Muscle layer of duodenum (tissue), 2 donors: ENCODE measurements at regions not wholly inside any gene's neighbourhood (a gene's known extent, or its start where the extent isn't known, plus 50 kb on each side); places are given as distances from the start of the nearest gene placed in this dataset.

Experiments
- H3K27ac ChIP-seq: one replicate; pipeline ENCODE4 v1.7.0; 2013; ENCODE audit warnings: mild to moderate bottlenecking, low read length
- H3K27me3 ChIP-seq: one replicate; pipeline ENCODE4 v1.7.0; 2013; ENCODE audit warnings: low read depth, mild to moderate bottlenecking, control low read depth, low read length
- H3K36me3 ChIP-seq, 2 donors: one replicate each; pipeline ENCODE4 v1.7.0; 2013; ENCODE audit warnings: low read length in 2 of 2, control low read depth in 1 of 2, mild to moderate bottlenecking in 1 of 2; ENCODE audit not compliant: insufficient read depth in 2 of 2, control insufficient read depth in 1 of 2
- H3K4me1 ChIP-seq, 2 donors: one replicate each; pipeline ENCODE4 v1.7.0; 2013; ENCODE audit warnings: low read length in 2 of 2, mild to moderate bottlenecking in 2 of 2, control low read depth in 1 of 2, moderate library complexity in 1 of 2; ENCODE audit not compliant: insufficient read depth in 2 of 2, control insufficient read depth in 1 of 2
- H3K4me3 ChIP-seq, 2 donors: one replicate each; pipeline ENCODE4 v1.7.0; 2013; ENCODE audit warnings: low read length in 2 of 2, low read depth in 1 of 2, mild to moderate bottlenecking in 1 of 2
- H3K9me3 ChIP-seq, 2 donors: one replicate each; pipeline ENCODE4 v1.7.0; 2013; ENCODE audit warnings: low read length in 2 of 2, control low read depth in 1 of 2, mild to moderate bottlenecking in 1 of 2; ENCODE audit not compliant: control insufficient read depth in 1 of 2
- donor health status: healthy.

DNA sequence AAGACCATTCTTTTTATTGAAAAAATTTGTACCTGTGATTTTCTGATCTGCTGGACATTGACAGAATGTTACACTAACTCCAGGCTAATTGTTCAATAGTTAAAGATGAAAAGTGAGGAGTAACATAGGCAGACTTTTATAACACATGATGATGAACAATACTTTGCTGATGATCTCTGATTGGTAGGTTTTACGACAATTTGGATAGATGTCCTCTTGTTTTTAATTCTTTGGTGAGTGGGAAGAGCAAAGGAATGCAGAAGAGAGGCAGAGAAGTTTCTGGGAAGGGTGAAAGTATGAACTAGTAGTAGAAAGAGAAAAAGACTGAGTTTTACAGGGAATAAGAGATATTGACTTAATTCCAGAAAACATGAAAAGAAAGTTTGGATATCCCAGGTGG, 267.3 kb upstream of the HAND2 start:
- H3K4me1 ChIP-seq: peaks cover 0 to 4% of the 10 kb centered on the region in 2 donors
- no peaks in the 10 kb centered on the region for H3K9me3 ChIP-seq
- H3K27me3 ChIP-seq: no peaks in the 10 kb centered on the region
- H3K4me3 ChIP-seq: no peak overlapping the region
- H3K27ac ChIP-seq: no peak overlapping the region
- no peaks in the 10 kb centered on the region for H3K36me3 ChIP-seq

DNA sequence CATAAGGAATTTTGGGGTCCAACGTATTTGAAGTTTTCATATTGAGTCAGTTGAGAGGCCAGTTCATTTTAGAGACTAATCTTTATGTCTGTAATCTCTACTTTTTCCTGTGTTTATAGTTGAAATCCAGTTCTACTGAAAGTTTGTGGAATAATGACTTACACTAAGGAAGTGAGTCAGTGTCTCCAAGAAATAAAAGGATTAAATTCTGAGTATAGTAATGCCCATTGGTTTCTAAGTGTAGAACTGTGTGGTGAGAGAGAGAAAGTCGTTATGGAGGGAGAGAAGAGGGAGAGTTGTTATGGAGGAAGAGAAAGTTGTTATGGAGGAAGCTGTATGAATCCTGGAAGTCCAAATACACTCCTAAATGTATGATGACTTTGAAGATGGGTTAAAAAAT, 264.6 kb upstream of the HAND2 start:
- no peaks in the 10 kb centered on the region for H3K27me3 ChIP-seq
- no peak overlapping the region for H3K4me3 ChIP-seq
- no peaks in the 10 kb centered on the region for H3K36me3 ChIP-seq
- H3K9me3 ChIP-seq: no peaks in the 10 kb centered on the region
- no peak overlapping the region for H3K27ac ChIP-seq
- H3K4me1 ChIP-seq: no peaks in the 10 kb centered on the region

GRCh38 chr4:173793937-173794510, 264.0 kb upstream of the HAND2 start:
- H3K27ac ChIP-seq: no peak overlapping the region
- no peaks in the 10 kb centered on the region for H3K27me3 ChIP-seq
- H3K4me3 ChIP-seq: no peak overlapping the region
- H3K36me3 ChIP-seq: no peaks in the 10 kb centered on the region
- H3K9me3 ChIP-seq: no peaks in the 10 kb centered on the region
- no peaks in the 10 kb centered on the region for H3K4me1 ChIP-seq

DNA sequence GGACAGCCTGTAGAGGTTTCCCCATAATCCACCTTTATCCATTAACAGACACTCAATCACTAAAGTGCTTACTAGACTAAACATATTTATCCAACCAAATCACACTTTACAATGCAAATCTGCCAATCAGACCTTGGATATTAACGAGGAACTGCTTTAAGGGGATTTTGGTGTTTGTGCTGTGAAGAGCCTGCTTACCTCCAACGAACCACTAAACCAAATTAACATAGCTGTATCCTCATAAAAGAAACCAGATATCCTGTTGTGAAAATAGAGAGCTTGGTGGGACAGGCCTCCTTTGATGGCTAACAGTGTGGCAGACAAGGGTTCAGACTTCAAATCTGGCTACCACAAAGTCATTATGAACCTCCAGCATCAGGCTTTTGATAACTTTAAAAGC, 252.6 kb upstream of the HAND2 start:
- H3K27ac ChIP-seq: no peak overlapping the region
- no peaks in the 10 kb centered on the region for H3K36me3 ChIP-seq
- no peaks in the 10 kb centered on the region for H3K4me1 ChIP-seq
- H3K27me3 ChIP-seq: no peaks in the 10 kb centered on the region
- no peak overlapping the region for H3K4me3 ChIP-seq
- no peaks in the 10 kb centered on the region for H3K9me3 ChIP-seq

GRCh38 chr4:173777921-173778320, 247.9 kb upstream of the HAND2 start:
- Histone ChIP-seq H3K27ac (no peak overlapping the region), H3K9me3 (peaks cover 0 to 8% of the 10 kb centered on the region in 2 donors), H3K36me3 (no peaks in the 10 kb centered on the region), H3K4me3 (no peak overlapping the region), H3K27me3 (no peaks in the 10 kb centered on the region), H3K4me1 (no peaks in the 10 kb centered on the region)

DNA sequence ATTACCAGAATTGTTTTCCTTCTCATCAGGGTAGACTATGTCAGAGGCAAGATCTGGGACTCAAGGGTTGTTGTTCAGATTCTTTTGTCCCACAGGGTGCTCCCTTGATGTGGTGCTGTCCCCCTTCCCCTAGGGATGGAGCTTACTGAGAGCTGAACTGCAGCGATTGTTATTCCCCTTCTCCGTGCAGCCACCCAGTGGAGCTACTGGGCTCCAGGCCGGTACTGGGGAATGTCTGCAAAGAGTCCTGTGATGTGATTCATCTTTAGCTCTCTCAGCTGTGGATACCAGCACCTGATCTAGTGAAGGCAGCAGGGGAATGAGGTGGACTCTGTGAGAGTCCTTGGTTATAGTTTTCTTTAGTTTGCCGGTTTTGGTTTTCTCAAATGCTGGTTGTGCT, 247.4 kb upstream of the HAND2 start:
- no peaks in the 10 kb centered on the region for H3K4me1 ChIP-seq
- H3K9me3 ChIP-seq: peaks cover 0 to 8% of the 10 kb centered on the region in 2 donors
- no peak overlapping the region for H3K4me3 ChIP-seq
- no peak overlapping the region for H3K27ac ChIP-seq
- H3K36me3 ChIP-seq: no peaks in the 10 kb centered on the region
- H3K27me3 ChIP-seq: no peaks in the 10 kb centered on the region

DNA sequence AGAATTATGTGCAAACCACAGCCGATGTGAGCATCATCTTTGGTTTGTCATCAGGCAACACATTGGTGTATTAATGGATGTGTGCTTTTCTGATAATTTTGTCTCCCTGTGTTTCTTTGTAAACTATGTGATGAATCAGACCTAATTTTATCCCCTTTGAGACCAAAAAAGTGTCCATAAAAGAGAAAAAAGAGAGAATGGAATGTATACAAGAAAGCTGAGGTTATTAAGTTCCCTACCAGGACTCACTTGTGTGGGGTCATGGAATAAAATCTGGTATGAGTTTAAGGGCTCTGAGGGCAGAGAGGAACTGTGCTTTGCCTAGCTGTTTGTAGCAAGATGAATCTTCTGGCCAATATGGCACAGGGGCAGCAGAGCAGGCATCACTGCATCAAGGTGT, 239.5 kb upstream of the HAND2 start:
- Histone ChIP-seq H3K27me3 (no peaks in the 10 kb centered on the region), H3K27ac (no peak overlapping the region), H3K9me3 (no peaks in the 10 kb centered on the region), H3K36me3 (no peaks in the 10 kb centered on the region), H3K4me3 (no peak overlapping the region), H3K4me1 (no peaks in the 10 kb centered on the region)

DNA sequence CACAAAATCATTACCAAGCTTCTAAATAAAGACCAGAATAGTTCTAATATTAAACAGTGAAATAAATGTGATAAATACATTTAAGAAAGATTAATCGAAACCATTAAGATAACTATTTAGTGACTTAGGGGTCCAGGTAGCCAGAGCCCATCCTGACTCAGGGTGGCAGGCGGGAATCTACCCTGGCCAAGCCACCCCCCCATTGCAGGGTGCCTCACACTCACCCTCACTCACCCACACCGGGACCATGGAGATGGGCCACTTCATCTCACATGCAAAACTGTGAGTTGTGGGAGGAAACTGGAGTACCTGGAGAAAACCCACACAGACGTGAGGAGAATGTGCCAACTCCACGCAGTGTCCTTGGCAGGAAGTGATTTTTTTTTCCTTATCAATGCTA, 237.6 kb upstream of the HAND2 start:
- Histone ChIP-seq H3K4me1 (no peaks in the 10 kb centered on the region), H3K36me3 (no peaks in the 10 kb centered on the region), H3K4me3 (no peak overlapping the region), H3K27me3 (no peaks in the 10 kb centered on the region), H3K27ac (no peak overlapping the region), H3K9me3 (no peaks in the 10 kb centered on the region)

DNA sequence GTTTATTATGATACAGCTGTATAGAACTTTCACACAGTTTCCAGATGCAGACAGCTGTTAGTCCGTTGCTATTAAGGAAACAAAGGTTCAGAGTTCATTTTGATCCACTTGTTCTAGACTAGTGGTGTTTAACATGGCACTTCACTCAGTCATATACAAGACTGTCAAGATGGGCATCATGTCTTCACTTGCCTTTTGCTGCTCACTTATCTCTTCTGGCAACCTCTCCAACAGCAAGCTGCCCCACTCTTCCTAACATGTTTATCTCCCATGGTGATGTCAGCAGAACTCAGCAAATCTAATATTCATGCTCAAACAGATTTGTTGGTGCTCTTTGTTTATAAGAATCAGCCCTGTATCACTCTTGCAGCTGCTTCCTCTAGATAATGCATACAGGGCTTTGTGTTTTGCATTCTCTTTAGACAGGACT, 236.2 kb upstream of the HAND2 start:
- Histone ChIP-seq H3K36me3 (no peaks in the 10 kb centered on the region), H3K4me1 (peaks cover 0 to 3% of the 10 kb centered on the region in 2 donors), H3K4me3 (no peak overlapping the region), H3K27me3 (no peaks in the 10 kb centered on the region), H3K27ac (no peak overlapping the region), H3K9me3 (no peaks in the 10 kb centered on the region)

- peaks cover 0 to 3% of the 10 kb centered on the region in 2 donors for H3K4me1 ChIP-seq
- no peak overlapping the region for H3K4me3 ChIP-seq
- H3K27ac ChIP-seq: no peak overlapping the region
- H3K9me3 ChIP-seq: no peaks in the 10 kb centered on the region
- H3K36me3 ChIP-seq: no peaks in the 10 kb centered on the region
- no peaks in the 10 kb centered on the region for H3K27me3 ChIP-seq
Observed at GRCh38 chr4:173765751-173766150, 235.7 kb upstream of the HAND2 start.

- peaks cover 0 to 13% of the 10 kb centered on the region in 2 donors for H3K4me1 ChIP-seq
- H3K27me3 ChIP-seq: no peaks in the 10 kb centered on the region
- no peaks in the 10 kb centered on the region for H3K9me3 ChIP-seq
- no peak overlapping the region for H3K27ac ChIP-seq
- no peaks in the 10 kb centered on the region for H3K36me3 ChIP-seq
- H3K4me3 ChIP-seq: no peak overlapping the region
Observed at GRCh38 chr4:173763389-173763788, 233.4 kb upstream of the HAND2 start.

DNA sequence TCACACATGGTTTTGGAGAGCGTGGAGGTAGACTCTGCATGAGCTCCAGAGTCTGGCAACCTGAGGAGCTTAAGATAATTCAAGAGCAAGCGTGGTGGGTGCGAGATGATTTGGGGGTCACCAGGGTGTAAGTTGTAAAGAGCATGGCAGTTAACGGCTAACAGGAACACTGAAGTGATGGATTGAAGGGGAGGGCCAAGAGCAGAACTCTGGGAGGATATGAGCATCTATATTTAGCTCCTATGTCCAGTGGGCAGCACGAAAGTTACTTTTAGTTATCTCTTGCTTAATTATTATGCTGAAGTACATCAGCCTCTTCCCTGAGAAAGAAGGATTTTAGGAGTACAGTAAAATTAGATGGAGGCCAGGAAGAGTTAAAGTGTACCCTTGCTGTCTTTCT, 231.9 kb upstream of the HAND2 start:
- Histone ChIP-seq H3K27me3 (no peaks in the 10 kb centered on the region), H3K4me3 (no peak overlapping the region), H3K9me3 (no peaks in the 10 kb centered on the region), H3K4me1 (peaks cover 0 to 14% of the 10 kb centered on the region in 2 donors), H3K36me3 (no peaks in the 10 kb centered on the region), H3K27ac (no peak overlapping the region)
